ENCODE measurements at regions not wholly inside any gene's neighbourhood (a gene's known extent, or its start where the extent isn't known, plus 50 kb on each side); places are given as distances from the start of the nearest gene placed in this dataset.

- TF ChIP-seq ZNF274 (IDR thresholded peaks at IDR 0.05; ENCODE audit: borderline replicate concordance, extremely low read depth, low read length) (no peak), RFX5 (IDR thresholded peaks at IDR 0.05; ENCODE audit: borderline replicate concordance, low read depth, low read length) (no peak), NANOG (IDR thresholded peaks at IDR 0.05; ENCODE audit: insufficient read depth, low read depth, low read length, poor library complexity, severe bottlenecking) (no peak), KDM1A (IDR thresholded peaks at IDR 0.05; ENCODE audit: borderline replicate concordance, low read length) (no peak), RNF2 (IDR thresholded peaks at IDR 0.05; ENCODE audit: borderline replicate concordance, low read depth, low read length, missing control alignments, poor library complexity, severe bottlenecking) (no peak), CBX8 (IDR thresholded peaks at IDR 0.05; ENCODE audit: borderline replicate concordance, low read depth, low read length) (no peak)
Observed at GRCh38 chr5:27158775-27159174, 120.4 kb upstream of the CDH9 start (continued).

Measured in H1 (cell line).